SK-N-SH (cell line): ENCODE measurements at regions not wholly inside any gene's neighbourhood (a gene's known extent, or its start where the extent isn't known, plus 50 kb on each side); places are given as distances from the start of the nearest gene placed in this dataset.

ENCODE experiments used
- MAX ChIP-seq: IDR thresholded peaks from 2 replicates; pipeline ENCODE4 v1.4.0; 2012; ENCODE audit warnings: low read depth
- MXI1 ChIP-seq: IDR thresholded peaks from 2 replicates; pipeline ENCODE4 v1.6.1; 2012; ENCODE audit warnings: mild to moderate bottlenecking, low read depth, low read length, improper control_type of control experiment
- NRF1 ChIP-seq: IDR thresholded peaks from 2 replicates; pipeline ENCODE4 v1.6.1; 2012; ENCODE audit warnings: low read depth, mild to moderate bottlenecking, low read length
- POLR2AphosphoS5 ChIP-seq: IDR thresholded peaks from 2 replicates; pipeline ENCODE4 v1.6.1; 2012; ENCODE audit warnings: low read depth, low read length
- RFX5 ChIP-seq: IDR thresholded peaks from 2 replicates; pipeline ENCODE4 v1.6.1; 2012; ENCODE audit warnings: mild to moderate bottlenecking, improper control_type of control experiment, low read length
- SIN3A ChIP-seq: IDR thresholded peaks from 2 replicates; pipeline ENCODE4 v1.6.1; 2012; ENCODE audit warnings: low read depth, mild to moderate bottlenecking, low read length, moderate library complexity, borderline replicate concordance
- TCF12 ChIP-seq: IDR thresholded peaks from 2 replicates; pipeline ENCODE4 v1.4.0; 2012
- TF ChIP-seq, protein P1 (sequence below): fragments of 200-600 bp; sonication (generic); IDR thresholded peaks from 2 replicates; pipeline ENCODE4 v1.6.1; 2017; ENCODE audit warnings: antibody characterized with exemption, mild to moderate bottlenecking, moderate library complexity

GRCh38 chr10:45550903-45551786 is 121.4 kb downstream of the ZFAND4 start:
- TF ChIP-seq MAX = no peak
- no peak for TF ChIP-seq NRF1
- no peak for TF ChIP-seq TCF12
- no peak for TF ChIP-seq RFX5
- TF ChIP-seq, protein P1, sequence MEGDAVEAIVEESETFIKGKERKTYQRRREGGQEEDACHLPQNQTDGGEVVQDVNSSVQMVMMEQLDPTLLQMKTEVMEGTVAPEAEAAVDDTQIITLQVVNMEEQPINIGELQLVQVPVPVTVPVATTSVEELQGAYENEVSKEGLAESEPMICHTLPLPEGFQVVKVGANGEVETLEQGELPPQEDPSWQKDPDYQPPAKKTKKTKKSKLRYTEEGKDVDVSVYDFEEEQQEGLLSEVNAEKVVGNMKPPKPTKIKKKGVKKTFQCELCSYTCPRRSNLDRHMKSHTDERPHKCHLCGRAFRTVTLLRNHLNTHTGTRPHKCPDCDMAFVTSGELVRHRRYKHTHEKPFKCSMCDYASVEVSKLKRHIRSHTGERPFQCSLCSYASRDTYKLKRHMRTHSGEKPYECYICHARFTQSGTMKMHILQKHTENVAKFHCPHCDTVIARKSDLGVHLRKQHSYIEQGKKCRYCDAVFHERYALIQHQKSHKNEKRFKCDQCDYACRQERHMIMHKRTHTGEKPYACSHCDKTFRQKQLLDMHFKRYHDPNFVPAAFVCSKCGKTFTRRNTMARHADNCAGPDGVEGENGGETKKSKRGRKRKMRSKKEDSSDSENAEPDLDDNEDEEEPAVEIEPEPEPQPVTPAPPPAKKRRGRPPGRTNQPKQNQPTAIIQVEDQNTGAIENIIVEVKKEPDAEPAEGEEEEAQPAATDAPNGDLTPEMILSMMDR = no peak
- no peak for TF ChIP-seq SIN3A
- no peak for TF ChIP-seq MXI1
- TF ChIP-seq POLR2AphosphoS5 = no peak
